Fibroblast of the aortic adventitia (primary cell): ENCODE measurements at regions not wholly inside any gene's neighbourhood (a gene's known extent, or its start where the extent isn't known, plus 50 kb on each side); places are given as distances from the start of the nearest gene placed in this dataset.

Source experiments
- DNase-seq: peaks from one replicate; pipeline ENCODE4 v3.0.0-alpha.2; 2010; ENCODE audit warnings: low read depth
- H3K4me3 ChIP-seq: 2 replicates; pipeline ENCODE4 v1.5.1; 2011; ENCODE audit warnings: low read depth, mild to moderate bottlenecking, control low read depth, low read length, moderate library complexity
- TF ChIP-seq, protein P1 (sequence below): IDR thresholded peaks from 2 replicates; pipeline ENCODE4 v1.5.1; 2011; ENCODE audit warnings: mild to moderate bottlenecking, low read length, control low read depth, inconsistent platforms; ENCODE audit not compliant: insufficient read depth

DNA sequence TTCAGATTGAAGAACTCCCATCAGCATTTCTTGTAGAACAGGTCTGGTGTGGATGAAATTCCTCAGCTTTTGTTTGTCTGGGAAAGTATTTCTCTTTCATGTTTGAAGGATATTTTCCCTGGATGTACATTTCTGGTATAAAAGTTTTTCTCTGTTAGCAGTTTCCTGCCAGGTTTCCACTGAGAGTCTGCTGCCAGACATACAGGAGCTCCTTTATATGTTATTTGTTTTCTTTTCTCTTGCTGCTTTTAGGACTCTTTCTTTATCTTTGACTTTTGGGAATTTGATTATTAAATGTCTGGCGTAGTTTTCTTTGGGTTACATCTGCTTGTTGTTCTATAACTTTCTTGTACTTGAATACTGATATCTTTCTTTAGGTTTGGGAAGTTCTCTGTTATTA lies 486.5 kb downstream of the ARAP2 start:
- no peak for DNase-seq
- TF ChIP-seq, protein P1, sequence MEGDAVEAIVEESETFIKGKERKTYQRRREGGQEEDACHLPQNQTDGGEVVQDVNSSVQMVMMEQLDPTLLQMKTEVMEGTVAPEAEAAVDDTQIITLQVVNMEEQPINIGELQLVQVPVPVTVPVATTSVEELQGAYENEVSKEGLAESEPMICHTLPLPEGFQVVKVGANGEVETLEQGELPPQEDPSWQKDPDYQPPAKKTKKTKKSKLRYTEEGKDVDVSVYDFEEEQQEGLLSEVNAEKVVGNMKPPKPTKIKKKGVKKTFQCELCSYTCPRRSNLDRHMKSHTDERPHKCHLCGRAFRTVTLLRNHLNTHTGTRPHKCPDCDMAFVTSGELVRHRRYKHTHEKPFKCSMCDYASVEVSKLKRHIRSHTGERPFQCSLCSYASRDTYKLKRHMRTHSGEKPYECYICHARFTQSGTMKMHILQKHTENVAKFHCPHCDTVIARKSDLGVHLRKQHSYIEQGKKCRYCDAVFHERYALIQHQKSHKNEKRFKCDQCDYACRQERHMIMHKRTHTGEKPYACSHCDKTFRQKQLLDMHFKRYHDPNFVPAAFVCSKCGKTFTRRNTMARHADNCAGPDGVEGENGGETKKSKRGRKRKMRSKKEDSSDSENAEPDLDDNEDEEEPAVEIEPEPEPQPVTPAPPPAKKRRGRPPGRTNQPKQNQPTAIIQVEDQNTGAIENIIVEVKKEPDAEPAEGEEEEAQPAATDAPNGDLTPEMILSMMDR = no peak
- H3K4me3 ChIP-seq = no peak overlapping the region

GRCh38 chr4:35760807-35761206 lies 483.5 kb downstream of the ARAP2 start:
- no peak overlapping the region for H3K4me3 ChIP-seq
- TF ChIP-seq, protein P1 = no peak
- no peak for DNase-seq

DNA sequence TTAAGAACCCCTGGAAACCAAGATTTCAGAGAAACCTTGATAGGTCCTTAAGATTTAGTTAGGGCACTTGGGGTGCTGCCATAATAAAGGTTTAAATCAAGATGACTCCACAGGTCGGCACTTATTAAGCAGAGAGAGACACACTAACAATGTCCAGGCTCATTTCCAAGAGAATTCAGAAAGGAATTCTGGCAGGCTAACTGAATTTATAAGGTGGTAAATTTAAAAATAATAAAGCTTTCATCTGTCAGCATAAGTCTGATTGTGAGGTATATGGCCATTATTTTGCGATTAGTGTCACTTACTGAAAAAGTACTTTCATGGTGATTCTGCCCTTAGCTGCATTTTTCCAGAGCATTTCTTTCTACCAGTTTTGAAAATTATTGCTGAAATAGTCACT lies 472.7 kb downstream of the ARAP2 start:
- no peak for DNase-seq
- TF ChIP-seq, protein P1 = no peak
- H3K4me3 ChIP-seq = no peak overlapping the region

GRCh38 chr4:35772291-35772690 lies 472.0 kb downstream of the ARAP2 start:
- H3K4me3 ChIP-seq = no peak overlapping the region
- DNase-seq = no peak
- TF ChIP-seq, protein P1 = no peak

DNA sequence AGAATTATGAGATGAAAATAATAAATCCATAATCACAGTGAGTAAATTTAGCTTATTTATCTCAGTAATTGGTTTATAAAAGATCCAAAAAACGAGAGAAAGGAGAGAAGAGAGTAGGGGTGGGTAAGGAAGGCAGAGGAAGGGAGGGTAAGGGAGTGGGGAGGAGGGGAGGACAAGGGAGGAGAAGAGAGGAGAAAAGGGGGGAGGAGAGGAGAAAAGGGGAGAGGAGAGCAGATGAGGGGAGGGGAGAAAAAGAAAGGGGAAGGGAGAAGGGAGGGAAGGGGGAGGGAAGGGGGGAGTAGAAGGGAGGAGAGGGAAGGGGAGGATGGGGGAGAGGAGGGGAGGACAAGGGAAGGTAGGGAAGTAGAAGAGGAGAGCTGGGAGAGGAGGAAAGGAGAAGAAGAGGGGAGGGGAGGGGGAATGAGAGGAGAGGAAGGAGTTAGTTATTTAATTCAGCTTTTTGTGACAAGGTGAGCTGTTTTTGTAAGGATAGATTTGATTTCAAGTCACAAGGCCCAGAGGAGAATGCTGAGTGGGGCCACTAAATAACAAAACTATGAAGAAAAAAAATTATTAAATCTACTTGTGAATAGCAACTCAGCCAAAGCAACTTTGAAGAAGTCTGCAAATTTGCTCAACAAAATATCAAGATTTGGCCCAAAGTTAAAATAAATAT lies 454.3 kb downstream of the ARAP2 start:
- no peak for DNase-seq
- H3K4me3 ChIP-seq = no peak overlapping the region
- TF ChIP-seq, protein P1 = no peak

DNA sequence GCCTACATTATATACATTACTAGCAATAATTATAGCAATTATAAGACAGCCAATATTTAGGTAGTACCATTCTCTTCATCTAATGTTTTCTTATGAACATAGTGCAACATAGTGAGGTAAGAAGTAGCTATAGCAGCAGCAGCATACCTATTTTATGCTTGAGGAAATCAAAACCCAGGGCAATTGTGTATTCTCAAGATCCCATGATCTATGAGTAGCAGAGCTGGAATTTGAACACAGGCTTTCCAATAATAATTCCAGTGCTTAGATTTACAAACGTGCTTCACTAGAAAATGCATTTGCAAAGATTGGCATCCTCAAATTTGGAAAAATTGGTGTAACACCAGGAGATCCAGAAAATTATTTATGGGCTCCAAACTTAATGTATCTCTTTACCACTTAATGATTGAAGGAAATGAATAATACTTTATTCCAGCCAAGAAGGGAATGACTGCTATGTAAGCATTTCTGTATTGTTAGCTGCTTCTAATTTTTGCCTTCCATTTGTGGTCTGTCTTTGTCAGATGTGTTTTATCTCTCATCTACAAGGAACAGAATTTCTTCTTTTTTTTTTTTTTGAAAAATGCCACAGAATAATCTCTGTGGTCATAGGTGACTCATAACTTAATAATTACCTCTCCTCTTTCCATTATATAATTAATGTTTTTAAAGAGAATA lies 451.1 kb downstream of the ARAP2 start:
- no peak for DNase-seq
- TF ChIP-seq, protein P1 = no peak
- no peak overlapping the region for H3K4me3 ChIP-seq
